ENCODE measurements at regions not wholly inside any gene's neighbourhood (a gene's known extent, or its start where the extent isn't known, plus 50 kb on each side); places are given as distances from the start of the nearest gene placed in this dataset.
"Not testable (repeated sequence)": the region's sequence is repeated elsewhere in the genome, so short reads cannot be mapped to it uniquely, and the experiment has no call there.

- intact Hi-C loops (cut with DNase I) = no loop called here
- ATAC-seq (ENCODE audit: low FRiP score) = no peak
- no peak overlapping the region for H3K4me3 ChIP-seq (ENCODE audit: low read length in 2 of 2)
- peaks cover 0 to 2% of the 10 kb centered on the region in 2 donors for H3K4me1 ChIP-seq (ENCODE audit: control insufficient read depth in 1 of 2, insufficient read depth in 2 of 2, low read length in 2 of 2)
- DNase-seq = no peak
- H3K9me3 ChIP-seq (ENCODE audit: control insufficient read depth, low read length) = peaks cover 1% of the 10 kb centered on the region
- no peaks in the 10 kb centered on the region for H3K27me3 ChIP-seq (ENCODE audit: control insufficient read depth in 1 of 2, insufficient read depth in 2 of 2, low read length in 1 of 2)
- 78% methylated on average over 3 of the region's 3 CpGs for WGBS, 2 donors
- no peak overlapping the region for H3K27ac ChIP-seq (ENCODE audit: low read depth in 1 of 2, low read length in 2 of 2)
- no peaks in the 10 kb centered on the region for H3K36me3 ChIP-seq (ENCODE audit: control insufficient read depth in 1 of 2, insufficient read depth in 2 of 2, low read length in 1 of 2)
These were observed 96.1 kb upstream of the PLSCR5 start for GRCh38 chr3:146701246-146701645.

DNA sequence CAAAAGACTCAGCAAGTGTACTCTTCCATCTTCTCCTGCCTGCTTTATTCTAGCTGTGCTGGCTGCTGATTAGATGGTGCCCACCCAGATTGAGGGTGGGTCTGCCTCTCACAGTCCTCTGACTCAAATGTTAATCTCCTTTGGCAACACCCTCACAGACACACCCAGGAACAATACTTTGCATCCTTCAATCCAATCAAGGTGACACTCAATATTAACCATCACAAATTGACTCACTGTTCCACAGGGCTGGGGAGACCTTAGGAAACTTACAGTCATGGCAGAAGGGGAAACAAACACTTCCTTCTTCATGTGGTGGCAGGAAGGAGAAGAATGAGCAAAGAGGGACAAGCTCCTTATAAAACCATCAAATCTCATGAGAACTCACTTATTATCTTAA is 94.9 kb upstream of the PLSCR5 start:
- H3K27ac ChIP-seq (ENCODE audit: low read depth in 1 of 2, low read length in 2 of 2); ATAC-seq (ENCODE audit: low FRiP score); intact Hi-C loops (cut with DNase I); H3K27me3 ChIP-seq (ENCODE audit: control insufficient read depth in 1 of 2, insufficient read depth in 2 of 2, low read length in 1 of 2); H3K4me3 ChIP-seq (ENCODE audit: low read length in 2 of 2); H3K9me3 ChIP-seq (ENCODE audit: control insufficient read depth, low read length); DNase-seq; H3K36me3 ChIP-seq (ENCODE audit: control insufficient read depth in 1 of 2, insufficient read depth in 2 of 2, low read length in 1 of 2); H3K4me1 ChIP-seq (ENCODE audit: control insufficient read depth in 1 of 2, insufficient read depth in 2 of 2, low read length in 2 of 2): not testable (repeated sequence)

GRCh38 chr3:146692254-146692653 is 87.1 kb upstream of the PLSCR5 start:
- DNase-seq (no peak), ATAC-seq (ENCODE audit: low FRiP score) (no peak)
- H3K4me1 ChIP-seq (ENCODE audit: control insufficient read depth in 1 of 2, insufficient read depth in 2 of 2, low read length in 2 of 2) = no peaks in the 10 kb centered on the region
- no peak overlapping the region for H3K4me3 ChIP-seq (ENCODE audit: low read length in 2 of 2)
- H3K27me3 ChIP-seq (ENCODE audit: control insufficient read depth in 1 of 2, insufficient read depth in 2 of 2, low read length in 1 of 2) = no peaks in the 10 kb centered on the region
- intact Hi-C loops (cut with DNase I) = no loop called here
- 85 to 94% methylated on average over 2 of the region's 2 CpGs for WGBS, 2 donors
- peaks cover 2% of the 10 kb centered on the region for H3K9me3 ChIP-seq (ENCODE audit: control insufficient read depth, low read length)
- H3K27ac ChIP-seq (ENCODE audit: low read depth in 1 of 2, low read length in 2 of 2) = no peak overlapping the region
- no peaks in the 10 kb centered on the region for H3K36me3 ChIP-seq (ENCODE audit: control insufficient read depth in 1 of 2, insufficient read depth in 2 of 2, low read length in 1 of 2)

GRCh38 chr3:146685050-146685814 is 80.1 kb upstream of the PLSCR5 start:
- no peak for ATAC-seq (ENCODE audit: low FRiP score)
- Histone ChIP-seq H3K27ac (ENCODE audit: low read depth in 1 of 2, low read length in 2 of 2) (no peak overlapping the region), H3K4me3 (ENCODE audit: low read length in 2 of 2) (no peak overlapping the region), H3K27me3 (ENCODE audit: control insufficient read depth in 1 of 2, insufficient read depth in 2 of 2, low read length in 1 of 2) (no peaks in the 10 kb centered on the region), H3K4me1 (ENCODE audit: control insufficient read depth in 1 of 2, insufficient read depth in 2 of 2, low read length in 2 of 2) (no peaks in the 10 kb centered on the region), H3K36me3 (ENCODE audit: control insufficient read depth in 1 of 2, insufficient read depth in 2 of 2, low read length in 1 of 2) (no peaks in the 10 kb centered on the region), H3K9me3 (ENCODE audit: control insufficient read depth, low read length) (no peaks in the 10 kb centered on the region)
- DNase-seq = no peak
- 75 to 79% methylated on average over 8 of the region's 8 CpGs for WGBS, 2 donors
- intact Hi-C loops (cut with DNase I) = no loop called here

DNA sequence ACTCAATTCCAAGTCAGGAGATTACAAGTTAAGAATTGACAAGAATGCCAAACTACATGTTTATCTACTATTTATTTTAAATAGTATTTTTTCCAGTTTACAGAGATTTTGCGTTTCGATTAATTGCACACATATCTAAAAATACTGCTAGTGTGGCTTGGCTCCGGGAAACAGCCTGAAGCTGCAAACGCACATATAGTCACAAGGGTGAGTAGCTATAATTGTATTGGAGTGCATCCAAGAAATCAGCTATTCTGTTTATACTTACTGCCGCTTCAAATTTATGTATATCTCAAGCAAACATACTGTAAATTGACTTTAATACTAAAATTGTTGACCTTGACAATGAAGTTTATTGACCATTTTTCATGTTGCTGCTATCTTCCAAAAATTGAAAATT is 77.0 kb upstream of the PLSCR5 start:
- Histone ChIP-seq H3K36me3 (ENCODE audit: control insufficient read depth in 1 of 2, insufficient read depth in 2 of 2, low read length in 1 of 2) (no peaks in the 10 kb centered on the region), H3K27me3 (ENCODE audit: control insufficient read depth in 1 of 2, insufficient read depth in 2 of 2, low read length in 1 of 2) (no peaks in the 10 kb centered on the region), H3K4me3 (ENCODE audit: low read length in 2 of 2) (no peak overlapping the region), H3K4me1 (ENCODE audit: control insufficient read depth in 1 of 2, insufficient read depth in 2 of 2, low read length in 2 of 2) (no peaks in the 10 kb centered on the region), H3K27ac (ENCODE audit: low read depth in 1 of 2, low read length in 2 of 2) (no peak overlapping the region), H3K9me3 (ENCODE audit: control insufficient read depth, low read length) (no peaks in the 10 kb centered on the region)
- 4 to 8% methylated on average over 5 of the region's 5 CpGs for WGBS, 2 donors
- ATAC-seq (ENCODE audit: low FRiP score) (no peak), DNase-seq (no peak)
- intact Hi-C loops (cut with DNase I) = no loop called here

- H3K4me3 ChIP-seq (ENCODE audit: low read length in 2 of 2) = no peak overlapping the region
- H3K27me3 ChIP-seq (ENCODE audit: control insufficient read depth in 1 of 2, insufficient read depth in 2 of 2, low read length in 1 of 2) = no peaks in the 10 kb centered on the region
- no peak overlapping the region for H3K27ac ChIP-seq (ENCODE audit: low read depth in 1 of 2, low read length in 2 of 2)
- H3K4me1 ChIP-seq (ENCODE audit: control insufficient read depth in 1 of 2, insufficient read depth in 2 of 2, low read length in 2 of 2) = no peaks in the 10 kb centered on the region
- 71 to 82% methylated on average over 4 of the region's 4 CpGs for WGBS, 2 donors
- H3K9me3 ChIP-seq (ENCODE audit: control insufficient read depth, low read length) = no peaks in the 10 kb centered on the region
- ATAC-seq (ENCODE audit: low FRiP score) (no peak), DNase-seq (no peak)
- no peaks in the 10 kb centered on the region for H3K36me3 ChIP-seq (ENCODE audit: control insufficient read depth in 1 of 2, insufficient read depth in 2 of 2, low read length in 1 of 2)
- intact Hi-C loops (cut with DNase I) = no loop called here
These were observed 75.5 kb upstream of the PLSCR5 start for GRCh38 chr3:146680617-146681016.

- no peak overlapping the region for H3K4me3 ChIP-seq (ENCODE audit: low read length in 2 of 2)
- H3K9me3 ChIP-seq (ENCODE audit: control insufficient read depth, low read length) = no peaks in the 10 kb centered on the region
- intact Hi-C loops (cut with DNase I) = no loop called here
- H3K27me3 ChIP-seq (ENCODE audit: control insufficient read depth in 1 of 2, insufficient read depth in 2 of 2, low read length in 1 of 2) = no peaks in the 10 kb centered on the region
- 74% methylated on average over 3 of the region's 3 CpGs for WGBS, 2 donors
- H3K27ac ChIP-seq (ENCODE audit: low read depth in 1 of 2, low read length in 2 of 2) = no peak overlapping the region
- no peak for DNase-seq
- no peaks in the 10 kb centered on the region for H3K4me1 ChIP-seq (ENCODE audit: control insufficient read depth in 1 of 2, insufficient read depth in 2 of 2, low read length in 2 of 2)
- no peaks in the 10 kb centered on the region for H3K36me3 ChIP-seq (ENCODE audit: control insufficient read depth in 1 of 2, insufficient read depth in 2 of 2, low read length in 1 of 2)
- ATAC-seq (ENCODE audit: low FRiP score) = no peak
These were observed 74.8 kb upstream of the PLSCR5 start for GRCh38 chr3:146679995-146680394.

DNA sequence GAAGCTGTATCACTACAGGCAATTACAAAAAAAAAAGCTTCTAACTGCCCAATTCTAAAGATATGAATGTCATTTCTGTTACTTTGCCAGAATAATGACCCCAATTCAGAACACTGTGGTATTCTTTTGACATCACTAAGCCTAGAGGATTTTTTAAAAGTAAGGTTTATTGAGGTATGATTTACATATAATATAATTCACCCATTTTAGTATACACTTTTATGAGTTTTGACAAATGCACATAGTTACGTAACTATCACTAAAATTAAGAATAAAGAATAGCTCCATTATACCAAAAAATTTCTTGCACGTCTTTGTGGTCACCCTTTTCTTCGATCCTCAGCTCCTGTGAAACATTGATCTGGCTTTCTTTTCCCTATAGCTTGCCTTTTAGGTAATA is 74.0 kb upstream of the PLSCR5 start:
- Histone ChIP-seq H3K9me3 (ENCODE audit: control insufficient read depth, low read length) (no peaks in the 10 kb centered on the region), H3K4me1 (ENCODE audit: control insufficient read depth in 1 of 2, insufficient read depth in 2 of 2, low read length in 2 of 2) (no peaks in the 10 kb centered on the region), H3K27me3 (ENCODE audit: control insufficient read depth in 1 of 2, insufficient read depth in 2 of 2, low read length in 1 of 2) (no peaks in the 10 kb centered on the region), H3K4me3 (ENCODE audit: low read length in 2 of 2) (no peak overlapping the region), H3K27ac (ENCODE audit: low read depth in 1 of 2, low read length in 2 of 2) (no peak overlapping the region), H3K36me3 (ENCODE audit: control insufficient read depth in 1 of 2, insufficient read depth in 2 of 2, low read length in 1 of 2) (no peaks in the 10 kb centered on the region)
- ATAC-seq (ENCODE audit: low FRiP score) (no peak), DNase-seq (no peak)
- intact Hi-C loops (cut with DNase I) = no loop called here
- WGBS, 2 donors = 66 to 91% methylated on average over 3 of the region's 3 CpGs

DNA sequence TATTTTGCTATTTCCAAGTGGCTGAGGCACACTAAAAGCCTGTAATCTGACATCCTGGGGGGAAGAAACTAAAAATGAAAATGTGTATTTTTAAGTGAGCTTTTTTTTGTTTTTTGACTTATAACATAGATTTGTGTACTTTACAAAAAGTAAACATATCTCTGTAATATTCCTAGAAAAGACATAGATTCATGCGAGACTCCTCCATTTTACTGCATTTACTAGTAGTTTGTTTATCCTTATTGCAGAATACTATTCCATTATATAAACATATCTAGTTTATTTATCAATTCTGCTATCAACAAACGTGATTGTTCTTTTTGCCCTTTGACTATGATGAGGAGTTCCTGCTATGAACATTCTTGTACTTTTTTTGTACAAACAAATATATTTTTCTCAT is 67.8 kb upstream of the PLSCR5 start:
- ATAC-seq (ENCODE audit: low FRiP score) (no peak), DNase-seq (no peak)
- no peak overlapping the region for H3K27ac ChIP-seq (ENCODE audit: low read depth in 1 of 2, low read length in 2 of 2)
- 65 to 75% methylated on average over 2 of the region's 2 CpGs for WGBS, 2 donors
- no peak overlapping the region for H3K4me3 ChIP-seq (ENCODE audit: low read length in 2 of 2)
- no peaks in the 10 kb centered on the region for H3K4me1 ChIP-seq (ENCODE audit: control insufficient read depth in 1 of 2, insufficient read depth in 2 of 2, low read length in 2 of 2)
- H3K27me3 ChIP-seq (ENCODE audit: control insufficient read depth in 1 of 2, insufficient read depth in 2 of 2, low read length in 1 of 2) = no peaks in the 10 kb centered on the region
- intact Hi-C loops (cut with DNase I) = no loop called here
- no peaks in the 10 kb centered on the region for H3K9me3 ChIP-seq (ENCODE audit: control insufficient read depth, low read length)
- no peaks in the 10 kb centered on the region for H3K36me3 ChIP-seq (ENCODE audit: control insufficient read depth in 1 of 2, insufficient read depth in 2 of 2, low read length in 1 of 2)

Data from aorta (tissue), 5 donors.